GM12864 (cell line): ENCODE measurements at regions not wholly inside any gene's neighbourhood (a gene's known extent, or its start where the extent isn't known, plus 50 kb on each side); places are given as distances from the start of the nearest gene placed in this dataset.

Experiments
- DNase-seq: peaks from one replicate; pipeline ENCODE4 v3.0.0-alpha.2; 2011; ENCODE audit warnings: low read depth
- H3K4me3 ChIP-seq: 2 replicates; pipeline ENCODE4 v1.5.1; 2011; ENCODE audit warnings: mild to moderate bottlenecking, low read depth, low read length, control low read depth
- CTCF ChIP-seq: IDR thresholded peaks from 2 replicates; pipeline ENCODE4 v1.5.1; 2011; ENCODE audit warnings: low read depth, mild to moderate bottlenecking, moderate library complexity, low read length, control low read depth, inconsistent platforms; ENCODE audit errors: missing control alignments

- H3K4me3 ChIP-seq = no peak overlapping the region
- no peak for TF ChIP-seq CTCF
- DNase-seq = no peak
Measured at GRCh38 chr7:25804154-25804553, 347.8 kb upstream of the NFE2L3 start.

GRCh38 chr7:25805027-25805687, 346.8 kb upstream of the NFE2L3 start:
- H3K4me3 ChIP-seq = no peak overlapping the region
- no peak for DNase-seq
- TF ChIP-seq CTCF = no peak

- no peak for DNase-seq
- no peak overlapping the region for H3K4me3 ChIP-seq
- TF ChIP-seq CTCF = no peak
Measured at GRCh38 chr7:25807086-25807611, 344.8 kb upstream of the NFE2L3 start.

- no peak overlapping the region for H3K4me3 ChIP-seq
- DNase-seq = no peak
- TF ChIP-seq CTCF = no peak
Measured at GRCh38 chr7:25809441-25809840, 342.6 kb upstream of the NFE2L3 start.

- no peak for TF ChIP-seq CTCF
- H3K4me3 ChIP-seq = no peak overlapping the region
- no peak for DNase-seq
Measured at GRCh38 chr7:25812086-25812850, 339.7 kb upstream of the NFE2L3 start.

GRCh38 chr7:25813381-25813780, 338.6 kb upstream of the NFE2L3 start:
- DNase-seq = no peak
- H3K4me3 ChIP-seq = no peak overlapping the region
- no peak for TF ChIP-seq CTCF

GRCh38 chr7:25815711-25816110, 336.3 kb upstream of the NFE2L3 start:
- H3K4me3 ChIP-seq = no peak overlapping the region
- no peak for DNase-seq
- TF ChIP-seq CTCF = no peak
